ENCODE measurements at regions not wholly inside any gene's neighbourhood (a gene's known extent, or its start where the extent isn't known, plus 50 kb on each side); places are given as distances from the start of the nearest gene placed in this dataset.
"Not testable (repeated sequence)": the region's sequence is repeated elsewhere in the genome, so short reads cannot be mapped to it uniquely, and the experiment has no call there.

DNA sequence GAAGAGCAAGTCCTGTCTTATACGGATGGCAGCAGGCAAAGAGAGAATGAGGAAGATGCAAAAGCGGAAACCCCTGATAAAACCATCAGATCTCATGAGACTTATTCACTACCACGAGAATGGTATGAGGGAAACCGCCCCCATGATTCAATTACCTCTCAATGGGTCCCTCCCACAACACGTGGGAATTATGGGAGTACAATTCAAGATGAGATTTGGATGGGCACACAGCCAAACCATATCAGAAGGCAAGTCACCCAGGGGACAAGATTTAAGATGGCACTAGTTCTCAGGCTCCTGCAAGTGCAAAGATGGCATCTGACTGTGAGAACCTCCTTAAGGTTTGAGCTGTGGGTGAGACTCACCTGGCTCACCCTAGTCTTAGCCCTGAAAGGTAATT is 984.3 kb downstream of the AACS start:
- not testable (repeated sequence) for DNase-seq

DNA sequence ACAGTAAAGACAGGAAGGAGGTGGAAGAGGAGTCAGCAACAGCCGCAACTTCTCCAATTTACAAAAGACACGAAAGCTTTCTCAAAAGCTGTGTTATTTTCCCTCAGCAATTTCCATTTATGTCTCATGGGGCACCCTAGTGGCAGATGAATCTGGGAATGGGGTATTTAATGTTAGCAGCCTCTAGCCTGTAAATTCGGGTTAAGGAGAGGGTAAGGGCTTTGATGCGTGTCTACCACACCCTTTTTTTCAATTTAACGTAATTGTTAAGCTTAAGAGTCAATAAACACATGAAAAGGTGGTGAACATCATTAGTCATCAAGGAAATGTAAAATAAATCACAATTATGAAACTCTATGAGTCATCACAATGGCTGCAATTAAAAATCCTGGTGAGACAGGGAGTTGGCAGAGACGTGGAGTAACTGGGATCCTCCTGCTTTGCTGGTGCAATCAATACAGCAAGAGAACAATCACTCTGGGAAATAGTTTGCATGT is 986.4 kb downstream of the AACS start:
- no peak for DNase-seq

DNA sequence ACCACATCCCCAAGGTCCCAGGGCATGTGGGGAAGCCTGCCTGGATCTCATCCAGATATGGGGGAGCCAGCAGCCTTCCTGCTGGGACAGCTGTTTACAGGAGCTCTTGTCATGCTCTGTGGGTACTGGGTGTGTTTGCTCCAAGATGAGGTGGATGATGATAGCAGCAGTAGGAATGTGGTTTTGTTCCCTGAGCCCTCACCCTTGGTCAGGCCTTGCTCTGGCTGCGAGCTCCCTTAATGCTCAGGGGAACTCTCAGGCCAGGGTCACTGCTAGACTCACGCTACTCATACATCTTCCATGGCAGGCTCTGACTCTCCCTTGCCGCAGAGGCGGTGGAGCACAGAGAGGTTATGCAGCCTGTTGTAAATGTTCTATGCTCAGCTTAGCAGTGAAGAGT is 990.3 kb downstream of the AACS start:
- no peak for DNase-seq

DNA sequence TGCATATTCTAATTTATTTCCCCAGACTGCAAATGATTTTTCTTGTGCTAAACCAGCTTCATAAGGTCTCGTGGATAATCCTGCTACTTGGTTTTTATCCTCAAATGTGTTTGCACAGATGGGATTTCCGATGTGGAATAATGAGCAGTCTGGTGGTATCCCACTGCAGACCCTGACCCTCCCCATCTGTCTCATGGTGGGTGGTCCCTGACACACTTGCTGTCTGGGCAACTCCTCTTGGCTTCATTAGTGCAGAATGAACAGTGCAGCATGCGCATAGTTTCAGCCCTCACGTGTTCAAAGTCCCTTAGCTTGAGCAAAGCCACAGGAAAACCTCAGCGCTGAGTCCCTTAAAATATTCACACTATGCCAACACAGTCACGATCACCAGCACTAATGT is 996.5 kb downstream of the AACS start:
- no peak for DNase-seq

DNA sequence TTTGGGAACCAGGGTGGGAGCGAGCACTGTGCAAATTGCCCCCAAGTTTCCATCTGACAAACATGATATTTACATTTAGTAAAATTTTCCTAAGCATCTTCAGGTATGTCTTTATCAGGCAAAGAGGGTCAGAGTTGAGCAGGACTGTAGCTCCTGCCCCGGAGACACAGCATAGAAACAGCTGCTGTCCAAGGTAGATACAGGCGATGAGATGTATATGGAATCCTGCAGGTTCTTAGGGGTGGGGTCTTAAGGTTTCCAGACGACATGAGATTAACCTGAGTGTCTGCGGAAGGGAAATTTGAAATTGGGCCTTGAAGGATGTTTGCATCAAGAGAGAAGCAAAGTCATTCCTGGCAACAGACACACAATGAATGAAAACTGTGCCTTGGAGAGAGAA is 998.8 kb downstream of the AACS start:
- no peak for DNase-seq

DNA sequence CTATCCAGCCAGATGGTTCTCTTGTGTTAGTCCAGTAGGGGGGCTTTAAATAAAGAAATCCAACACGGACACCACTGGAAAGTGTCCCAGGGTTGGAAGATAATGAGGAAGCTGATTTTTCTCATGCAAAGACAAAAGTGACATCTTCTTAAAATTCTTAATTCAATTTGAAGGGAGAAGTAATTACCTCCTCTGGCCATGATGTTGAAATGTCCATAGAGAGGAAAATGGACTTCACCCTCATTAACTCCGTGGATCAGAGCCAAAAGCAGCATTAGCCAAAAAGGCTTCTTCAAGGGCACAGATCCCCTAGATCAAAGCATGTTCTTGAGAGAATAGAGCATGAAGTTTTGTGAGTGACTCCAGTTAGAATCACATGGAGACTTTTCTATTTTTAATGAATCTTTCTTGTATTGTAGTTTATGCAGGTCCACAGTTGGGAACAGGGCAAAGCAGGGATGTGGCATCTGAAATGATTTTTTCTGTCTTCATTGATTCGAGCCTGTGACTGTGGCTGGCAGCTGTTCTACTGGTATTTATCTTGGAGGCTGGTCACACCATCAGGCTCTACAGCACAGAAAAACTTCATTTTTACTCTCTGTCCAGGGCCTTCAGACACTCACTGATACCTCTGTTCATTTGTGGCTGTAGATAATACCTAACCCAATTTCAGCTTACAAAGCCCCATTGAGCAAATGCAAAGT is 1002.5 kb downstream of the AACS start:
- DNase-seq, result no peak

DNA sequence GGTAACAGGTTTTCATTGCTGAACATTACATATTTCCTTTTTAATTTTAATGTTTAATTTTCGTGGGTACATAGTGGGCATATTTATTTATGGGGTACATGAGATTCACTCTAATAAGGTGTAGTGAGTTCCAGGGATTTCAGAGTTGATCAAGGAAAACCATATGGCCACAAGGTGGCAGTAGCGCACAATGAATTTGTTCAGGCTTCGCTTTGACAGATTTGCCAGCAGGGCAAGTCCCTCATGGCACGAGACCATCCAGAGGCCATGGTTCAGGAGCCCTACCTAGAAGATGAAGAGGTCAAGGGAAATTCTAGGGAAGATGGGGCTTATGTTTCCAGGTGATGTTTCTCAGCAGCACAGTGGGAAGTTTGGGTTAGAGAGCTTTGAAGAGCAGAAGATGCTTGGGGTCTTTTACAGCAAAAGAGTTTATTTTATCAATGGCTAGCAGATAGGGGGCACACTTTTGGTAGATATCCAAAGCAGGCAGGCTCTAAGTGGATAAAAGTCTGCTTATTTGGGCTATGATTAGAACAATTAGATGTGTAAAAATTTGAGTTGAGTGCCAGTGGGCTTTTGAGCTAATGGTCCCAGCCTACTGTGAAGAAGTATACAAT is 1004.4 kb downstream of the AACS start:
- DNase-seq, result no peak

DNA sequence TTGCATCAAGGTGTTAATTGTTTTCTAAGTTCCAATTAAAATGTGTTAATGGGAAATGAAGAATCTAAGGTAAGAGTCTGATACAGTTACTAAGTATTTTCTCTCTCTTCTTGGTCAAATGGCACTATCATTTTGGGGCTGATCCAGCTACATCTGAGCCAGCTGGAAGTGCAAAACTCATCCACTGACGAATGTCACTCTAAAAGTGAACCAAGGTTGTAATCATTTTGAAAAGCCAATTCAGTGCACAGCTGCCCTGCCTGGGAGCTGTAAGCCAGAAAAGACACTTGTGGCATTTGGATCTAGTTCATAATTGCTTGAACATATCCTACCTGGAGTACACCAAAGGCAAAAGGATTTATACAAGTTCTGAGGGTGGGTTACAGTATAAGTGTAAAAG is 1011.3 kb downstream of the AACS start:
- DNase-seq, result no peak

DNA sequence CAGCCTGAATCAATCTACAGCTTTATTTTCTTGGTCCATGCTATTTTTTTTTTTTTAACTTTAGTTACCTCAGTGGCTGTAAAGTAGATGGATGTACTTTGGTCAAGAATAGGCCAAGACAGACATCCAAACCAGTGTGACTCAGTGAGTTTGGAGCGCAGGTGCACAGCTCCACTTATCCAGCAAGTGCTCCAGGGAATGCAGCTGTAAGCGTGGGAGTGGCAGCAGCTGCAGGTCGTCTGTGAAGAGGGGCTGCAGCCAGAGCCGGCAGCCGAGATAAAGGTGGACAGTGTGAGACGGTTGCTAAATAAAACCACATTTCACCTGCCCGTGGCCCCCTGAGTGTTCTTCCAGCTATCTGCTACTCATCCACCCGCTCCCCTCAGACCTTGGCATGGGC is 1018.7 kb downstream of the AACS start:
- DNase-seq, result no peak

DNA sequence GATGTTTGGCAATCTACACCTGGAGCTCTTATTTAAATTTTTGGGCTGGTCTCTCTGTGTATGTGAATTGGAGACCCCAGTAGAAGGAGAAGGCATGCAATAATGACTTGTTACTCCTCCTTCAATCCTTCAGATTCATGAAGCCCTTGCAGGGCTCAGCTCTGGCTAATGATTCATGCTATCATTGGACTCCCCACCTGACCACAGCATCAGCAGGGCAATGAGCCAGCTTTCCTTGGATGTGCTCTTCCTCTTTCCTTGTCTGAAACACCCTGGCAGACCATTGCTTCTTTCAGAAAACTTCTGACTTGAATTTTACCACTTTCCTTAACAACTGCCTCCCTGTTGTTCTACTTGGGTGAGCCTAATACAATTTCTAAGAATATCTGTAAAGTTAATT is 1019.2 kb downstream of the AACS start:
- DNase-seq, result no peak

DNA sequence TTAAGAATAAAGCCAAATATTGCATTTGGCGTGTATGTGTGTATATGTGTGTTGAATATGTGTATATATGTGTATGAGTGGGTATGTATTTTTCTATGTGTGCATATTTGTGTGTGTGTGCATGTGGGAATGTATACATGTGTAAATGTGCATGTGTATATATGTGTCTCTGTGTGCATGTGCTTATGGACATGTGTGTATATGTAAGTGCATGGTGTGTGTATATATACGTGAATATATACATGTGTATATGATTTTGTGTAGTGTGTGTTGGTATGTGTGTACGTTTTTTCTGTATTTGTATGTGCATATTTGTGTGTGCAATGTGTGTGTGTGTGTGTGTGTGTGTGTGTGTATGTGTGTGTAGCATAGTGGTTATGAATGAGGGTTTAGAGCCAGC is 1021.0 kb downstream of the AACS start:
- DNase-seq, result no peak

DNA sequence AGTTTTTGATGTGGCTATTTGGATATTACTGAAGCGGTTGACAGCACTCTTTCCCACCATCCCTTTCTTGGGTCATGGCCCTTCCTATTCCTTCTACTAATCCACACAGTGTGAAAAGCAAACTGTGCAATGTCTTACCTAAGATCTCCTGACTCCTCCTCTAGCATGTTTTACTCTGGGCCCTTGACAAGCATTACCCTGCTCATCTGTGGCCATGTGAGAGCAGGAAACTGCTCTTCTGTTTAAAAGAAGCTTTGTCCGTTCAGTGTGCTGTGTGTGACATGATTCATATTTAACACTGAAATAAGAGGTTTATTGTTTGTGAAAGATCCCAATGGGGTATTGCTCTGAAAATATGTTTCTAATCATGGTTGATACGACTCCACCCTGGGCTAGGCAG is 1022.5 kb downstream of the AACS start:
- no peak for DNase-seq

DNA sequence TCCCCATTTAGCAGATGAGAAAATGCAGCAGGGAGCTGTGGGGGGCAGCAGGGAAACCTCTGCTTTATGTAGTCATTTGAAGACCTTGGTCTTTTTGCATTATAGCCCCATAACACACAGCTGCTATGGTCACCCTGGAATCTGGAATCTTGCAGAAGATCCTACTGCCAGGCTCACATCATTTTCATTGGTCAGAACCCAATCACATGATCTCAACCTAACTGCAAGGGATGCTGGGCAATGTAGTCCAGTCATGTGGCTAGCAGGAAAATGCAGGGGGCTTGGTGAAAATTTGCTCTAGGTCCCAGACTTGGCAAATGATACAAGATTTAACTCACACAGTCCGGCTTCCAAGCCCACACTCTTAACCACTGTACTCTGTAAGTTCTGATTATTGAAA is 1028.7 kb downstream of the AACS start:
- no peak for DNase-seq

DNA sequence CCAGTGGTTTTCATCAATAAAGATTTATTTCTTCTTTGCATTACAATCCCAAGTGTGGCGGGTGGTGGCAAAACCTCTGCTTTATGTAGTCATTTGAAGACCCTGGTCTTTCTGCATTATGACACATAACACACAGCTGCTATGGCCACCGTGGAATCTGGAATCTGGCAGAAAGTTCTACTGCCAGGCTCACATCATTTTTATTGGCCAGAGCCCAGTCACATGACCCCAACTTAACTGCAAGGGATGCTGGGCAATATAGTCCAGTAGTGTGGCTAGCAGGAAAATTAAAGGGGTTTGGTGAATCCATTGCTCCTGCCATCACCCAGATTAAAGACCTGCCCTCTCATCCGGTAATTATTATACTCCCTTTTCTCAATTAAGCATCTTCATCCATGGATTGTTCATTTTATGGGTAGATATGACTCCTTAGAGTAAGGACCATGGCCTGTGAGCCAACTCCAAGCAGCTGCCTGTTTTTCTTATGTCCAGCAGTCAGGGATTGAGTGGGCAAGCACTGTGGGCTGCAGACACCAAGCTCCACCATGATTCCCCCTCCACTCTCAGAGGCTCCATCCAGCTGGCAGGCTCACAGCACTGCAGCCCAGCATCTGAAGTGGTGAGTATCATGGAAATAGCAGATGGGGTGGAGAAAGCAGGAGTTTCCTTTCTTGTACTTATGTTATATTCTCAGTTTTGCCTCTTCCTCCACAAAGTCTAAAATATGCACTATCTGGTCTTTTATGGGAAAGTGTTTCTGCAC is 1030.7 kb downstream of the AACS start:
- no peak for DNase-seq

DNA sequence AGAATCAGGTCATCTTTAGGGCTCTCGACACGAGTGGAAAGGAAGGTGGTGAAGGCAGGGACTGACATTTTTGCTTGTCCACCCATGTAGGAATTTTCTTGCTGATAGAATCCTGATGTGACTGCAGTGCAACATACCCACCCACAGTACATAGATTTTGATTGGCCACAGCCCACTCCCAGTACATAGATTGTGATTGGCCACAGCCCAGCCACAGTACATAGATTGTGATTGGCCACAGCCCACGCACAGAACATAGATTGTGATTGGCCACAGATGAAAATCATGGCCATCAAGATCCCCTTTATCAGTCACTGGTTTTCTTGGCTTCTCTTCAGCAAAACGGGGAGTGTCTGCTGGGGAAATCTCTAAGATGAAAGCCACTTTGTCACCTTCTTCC is 1041.5 kb downstream of the AACS start:
- no peak for DNase-seq

DNA sequence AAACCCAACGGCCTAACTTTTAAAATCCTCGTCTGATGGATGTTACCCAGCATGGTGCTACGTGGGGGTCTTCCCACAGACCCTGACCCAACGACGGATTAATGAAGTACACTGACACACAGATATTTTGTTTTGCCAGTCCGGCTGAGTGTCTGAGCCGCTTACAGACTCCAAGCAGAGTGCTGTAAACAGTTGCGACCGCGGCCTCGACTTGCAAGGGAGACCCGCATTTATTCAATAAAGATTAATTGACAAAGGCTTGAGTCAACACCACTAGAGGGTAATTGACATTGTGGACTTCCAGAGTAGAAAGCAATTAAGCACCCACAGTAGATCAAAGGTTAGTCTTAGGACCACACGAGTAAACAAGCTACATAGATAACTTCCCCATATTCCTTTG is 1042.4 kb downstream of the AACS start:
- DNase-seq, result no peak

DNA sequence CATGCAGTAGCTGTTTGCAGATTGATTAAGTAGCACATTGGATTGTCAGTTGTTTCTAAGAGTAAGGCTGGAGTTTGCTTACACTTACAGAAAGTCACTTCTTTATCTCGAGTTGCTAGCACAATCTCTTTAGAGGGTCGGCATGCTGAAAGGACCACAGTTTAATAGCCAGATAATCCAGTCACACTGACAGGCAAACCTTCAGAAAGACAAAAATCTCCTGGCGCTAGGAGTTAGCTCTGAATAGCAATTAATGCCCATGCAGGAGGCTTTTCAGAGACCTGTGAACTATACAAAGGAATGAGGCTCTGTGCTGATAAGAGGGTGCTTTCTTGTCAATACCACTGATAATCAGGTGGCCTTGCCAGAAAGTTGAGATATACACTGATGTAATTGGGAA is 1043.0 kb downstream of the AACS start:
- no peak for DNase-seq

DNA sequence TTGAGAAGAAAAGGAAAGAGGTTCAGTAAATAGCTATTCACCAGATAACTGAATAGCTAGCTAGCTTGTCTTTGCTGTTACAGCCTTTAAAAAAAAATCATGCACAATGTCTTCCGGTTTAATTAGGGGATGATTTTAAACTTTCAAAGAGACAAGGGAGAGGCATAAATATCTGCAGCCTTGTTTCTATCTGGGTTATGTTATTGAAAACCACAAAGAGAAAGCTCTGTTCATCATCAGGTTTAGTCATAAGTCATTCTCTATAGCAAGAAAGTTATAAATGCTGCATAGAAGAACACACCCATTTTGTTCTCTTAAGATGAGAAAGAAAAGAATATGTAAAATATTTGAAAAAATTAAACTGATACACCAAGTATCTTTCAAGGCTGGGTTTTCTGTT is 1046.9 kb downstream of the AACS start:
- DNase-seq, result no peak

DNA sequence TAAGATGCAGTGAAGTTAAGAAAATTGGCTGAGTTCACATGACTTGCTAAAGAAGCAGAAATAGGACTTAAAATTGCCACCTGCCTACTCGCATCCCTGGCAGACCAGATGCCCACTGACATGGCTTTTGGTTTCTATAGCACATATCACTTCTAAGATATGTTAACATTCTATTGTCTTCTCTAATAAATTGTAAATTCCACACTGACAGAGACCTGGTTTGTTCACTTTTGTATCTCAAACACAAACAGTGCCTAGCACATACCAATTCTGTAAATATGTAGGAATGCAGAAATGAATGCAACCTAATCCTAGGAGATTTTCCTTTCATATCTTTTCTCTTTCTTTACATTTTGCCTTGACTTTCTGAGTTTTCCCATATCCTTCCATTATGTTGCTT is 1047.6 kb downstream of the AACS start:
- no peak for DNase-seq

DNA sequence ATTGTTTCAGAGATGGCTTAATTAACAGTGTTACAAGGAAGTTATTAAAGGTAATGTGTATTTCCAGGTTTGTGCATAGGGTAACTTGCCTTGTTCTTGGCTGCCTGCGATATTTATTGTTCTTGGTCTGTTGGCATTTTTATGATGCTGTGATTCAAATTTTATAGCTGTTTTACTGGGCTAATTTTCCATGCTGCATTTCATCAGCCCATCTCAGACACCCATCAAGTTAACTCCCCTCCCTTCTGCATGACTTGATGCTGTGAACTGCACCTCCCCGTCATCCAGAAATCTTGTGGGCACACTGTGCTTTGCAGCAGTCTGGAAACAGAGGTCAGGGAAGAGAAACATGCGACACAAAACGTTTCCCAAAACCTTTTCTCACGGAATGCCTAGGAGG is 1049.2 kb downstream of the AACS start:
- no peak for DNase-seq

DNA sequence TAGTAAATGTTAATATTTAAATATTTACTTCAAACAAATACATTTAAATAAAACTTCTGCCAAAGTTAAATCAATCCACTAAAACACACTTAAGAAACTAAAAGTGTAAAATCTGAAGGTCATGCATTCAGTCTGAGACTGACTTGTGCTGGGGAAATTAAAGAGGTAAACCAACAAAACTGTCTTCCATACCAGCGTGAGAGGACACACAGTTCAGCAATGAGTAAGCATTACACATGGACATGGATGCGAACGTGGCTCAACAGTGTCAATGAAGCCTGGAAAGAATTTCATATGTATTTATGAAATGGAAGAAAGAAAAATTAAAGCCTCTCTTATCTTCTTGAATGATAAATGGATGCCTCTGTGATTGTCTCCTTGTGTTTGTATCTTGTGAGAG is 1052.3 kb downstream of the AACS start:
- DNase-seq, result no peak

DNA sequence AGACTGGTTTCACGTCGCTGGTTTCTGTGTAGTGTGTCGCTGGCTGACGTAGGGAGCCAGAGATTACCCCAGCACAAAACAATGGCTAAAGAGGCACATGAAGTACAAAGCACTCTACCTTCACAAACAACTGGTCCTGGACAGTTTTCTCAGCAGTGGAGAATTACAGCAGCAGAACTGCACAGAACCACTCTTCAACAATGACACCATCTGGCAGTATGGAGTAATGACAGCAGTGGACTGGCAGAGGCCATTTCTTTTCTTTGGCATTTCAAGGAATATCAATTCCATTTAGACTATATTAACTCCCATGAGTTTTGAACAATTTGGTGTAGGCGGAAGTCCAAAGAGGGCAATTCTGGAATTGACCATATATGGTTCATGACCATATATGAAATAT is 1074.1 kb downstream of the AACS start:
- no peak for DNase-seq

DNA sequence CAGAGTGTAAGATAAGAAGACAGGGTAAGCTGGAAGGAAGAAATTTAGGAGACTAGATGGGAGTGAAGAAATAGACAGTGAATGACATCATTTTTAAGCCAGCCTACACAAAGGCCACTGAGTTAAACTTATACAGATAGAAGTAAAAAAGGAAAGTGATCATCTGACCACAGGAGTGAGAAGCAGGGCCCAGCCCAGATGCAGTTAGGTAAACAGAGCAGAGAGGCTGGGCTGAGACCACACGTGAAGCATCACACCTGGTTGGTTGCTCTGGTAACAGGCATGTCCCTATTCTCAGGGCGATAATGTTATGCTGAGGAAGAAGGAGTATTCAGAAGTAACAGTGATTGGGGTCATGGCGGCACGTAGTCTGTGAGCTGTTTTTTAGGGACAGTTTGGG is 1079.4 kb downstream of the AACS start:
- no peak for DNase-seq

DNA sequence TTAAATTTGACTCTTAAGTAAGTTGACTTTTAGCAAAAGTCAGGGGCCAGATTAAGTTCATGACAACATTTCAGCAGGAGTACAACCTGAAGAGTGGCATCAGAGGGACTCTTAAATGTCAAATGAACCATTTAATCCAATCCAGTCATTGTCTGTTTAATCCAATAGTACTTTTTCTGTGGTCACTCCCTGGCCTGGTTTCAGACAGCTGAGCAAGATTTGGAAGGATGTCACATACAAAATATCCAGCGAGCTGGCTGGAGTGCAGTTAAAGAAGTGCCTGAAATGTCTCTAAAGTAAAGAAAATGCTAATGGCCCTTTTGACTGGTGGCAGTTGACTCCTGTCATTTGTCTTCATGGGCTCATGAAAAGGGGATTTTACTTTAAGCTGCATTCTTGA is 1082.1 kb downstream of the AACS start:
- DNase-seq, result no peak

Data from NCI-H1417 treated with DMSO at 0.1 percent for 48 hours (cell line).